GM18867 (cell line): ENCODE measurements at regions not wholly inside any gene's neighbourhood (a gene's known extent, or its start where the extent isn't known, plus 50 kb on each side); places are given as distances from the start of the nearest gene placed in this dataset.

Source experiments
- ATAC-seq: cut with Tn5 transposase; IDR thresholded peaks from one replicate; pipeline ENCODE4 v1.9.1; 2021; ENCODE audit warnings: mild to moderate bottlenecking, moderate library complexity; ENCODE audit not compliant: unreplicated experiment

- ATAC-seq, result no peak
These were observed 261.4 kb upstream of the PITRM1 start for GRCh38 chr10:3433988-3434387.

- no peak for ATAC-seq
These were observed 260.5 kb upstream of the PITRM1 start for GRCh38 chr10:3433131-3433530.

GRCh38 chr10:3432081-3432825, 259.7 kb upstream of the PITRM1 start:
- no peak for ATAC-seq

GRCh38 chr10:3430501-3430900, 257.9 kb upstream of the PITRM1 start:
- ATAC-seq, result no peak

- no peak for ATAC-seq
These were observed 257.1 kb upstream of the PITRM1 start for GRCh38 chr10:3429676-3430075.

GRCh38 chr10:3428826-3429225, 256.2 kb upstream of the PITRM1 start:
- ATAC-seq, result no peak

GRCh38 chr10:3427950-3428354, 255.4 kb upstream of the PITRM1 start:
- no peak for ATAC-seq

GRCh38 chr10:3427347-3427746, 254.8 kb upstream of the PITRM1 start:
- ATAC-seq, result no peak

GRCh38 chr10:3426190-3426845, 253.7 kb upstream of the PITRM1 start:
- ATAC-seq, result no peak

GRCh38 chr10:3425716-3426115, 253.1 kb upstream of the PITRM1 start:
- ATAC-seq, result no peak

GRCh38 chr10:3425261-3425660, 252.7 kb upstream of the PITRM1 start:
- ATAC-seq, result no peak

GRCh38 chr10:3424111-3424851, 251.7 kb upstream of the PITRM1 start:
- ATAC-seq, result no peak

GRCh38 chr10:3423384-3423783, 250.8 kb upstream of the PITRM1 start:
- ATAC-seq, result no peak

- no peak for ATAC-seq
These were observed 249.7 kb upstream of the PITRM1 start for GRCh38 chr10:3422282-3422681.

- peak; percentile 49 for ATAC-seq
These were observed 249.1 kb upstream of the PITRM1 start for GRCh38 chr10:3421537-3422257.

GRCh38 chr10:3420527-3421469, 248.2 kb upstream of the PITRM1 start:
- ATAC-seq, result no peak

- ATAC-seq, result no peak
These were observed 247.3 kb upstream of the PITRM1 start for GRCh38 chr10:3419719-3420495.

- ATAC-seq, result no peak
These were observed 246.3 kb upstream of the PITRM1 start for GRCh38 chr10:3418926-3419325.

- ATAC-seq, result no peak
These were observed 245.6 kb upstream of the PITRM1 start for GRCh38 chr10:3418041-3418754.
